HG02870 (cell line): ENCODE measurements at regions not wholly inside any gene's neighbourhood (a gene's known extent, or its start where the extent isn't known, plus 50 kb on each side); places are given as distances from the start of the nearest gene placed in this dataset.
"Not testable (repeated sequence)": the region's sequence is repeated elsewhere in the genome, so short reads cannot be mapped to it uniquely, and the experiment has no call there.

Source experiments
- ATAC-seq: cut with Tn5 transposase; IDR thresholded peaks from one replicate; pipeline ENCODE4 v1.9.1; 2021; ENCODE audit warnings: mild to moderate bottlenecking, moderate library complexity; ENCODE audit not compliant: unreplicated experiment

GRCh38 chr4:115956054-115956796 lies 842.8 kb upstream of the NDST4 start:
- not testable (repeated sequence) for ATAC-seq

DNA sequence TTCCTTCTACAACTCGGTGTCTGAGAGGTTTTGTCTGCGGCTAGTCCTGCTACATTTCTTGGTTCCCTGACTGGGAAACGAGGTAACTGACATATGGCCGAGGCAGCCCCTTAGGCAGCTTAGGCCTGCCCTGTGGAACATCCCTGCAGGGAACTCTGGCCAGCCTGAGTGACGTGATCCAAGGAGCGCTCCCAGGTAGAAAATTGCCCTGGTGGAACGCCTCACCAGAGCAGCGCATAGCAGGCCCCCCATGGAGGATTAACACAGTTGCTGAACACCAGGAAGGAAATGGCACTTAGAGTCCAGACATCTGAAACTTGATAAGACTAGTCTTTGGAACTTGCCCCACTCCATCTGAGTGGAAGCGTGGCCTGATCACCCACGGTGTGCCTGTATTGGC lies 837.4 kb upstream of the NDST4 start:
- ATAC-seq = no peak

DNA sequence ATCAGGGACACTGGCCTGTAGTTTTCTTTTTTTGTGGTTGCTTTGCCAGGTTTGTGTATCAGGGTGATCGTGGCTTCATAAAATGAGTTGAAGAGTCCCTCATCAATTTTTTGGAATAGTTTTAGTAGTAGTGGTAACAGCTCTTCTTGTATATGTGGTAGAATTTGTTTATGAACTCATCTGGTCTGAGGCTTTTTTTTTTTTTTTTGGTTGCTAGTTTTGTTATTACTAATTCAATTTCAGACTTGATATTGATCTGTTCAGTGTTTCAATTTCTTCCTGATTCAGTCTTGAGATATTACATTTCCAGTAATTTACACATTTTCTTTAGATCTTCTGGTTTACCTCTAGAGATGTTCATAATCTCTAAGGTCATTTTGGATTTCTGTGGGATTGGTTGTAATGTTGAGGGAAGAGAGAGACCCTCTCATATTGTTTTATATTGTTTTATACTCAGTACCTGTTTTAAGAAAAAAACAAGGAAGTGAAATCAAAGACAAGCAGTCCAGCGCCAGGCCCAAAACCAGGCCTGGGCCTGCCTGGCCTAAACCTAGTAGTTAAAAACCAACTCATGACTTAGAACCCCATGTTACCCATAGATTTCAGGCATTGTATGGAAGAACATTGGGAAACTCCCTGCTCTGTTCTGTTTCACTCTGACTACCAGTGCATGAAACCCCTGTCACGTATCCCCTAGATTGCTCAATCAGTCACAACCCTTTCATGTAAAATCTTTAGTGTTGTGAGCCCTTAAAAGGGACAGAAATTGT lies 836.7 kb upstream of the NDST4 start:
- peak; percentile 87 for ATAC-seq

DNA sequence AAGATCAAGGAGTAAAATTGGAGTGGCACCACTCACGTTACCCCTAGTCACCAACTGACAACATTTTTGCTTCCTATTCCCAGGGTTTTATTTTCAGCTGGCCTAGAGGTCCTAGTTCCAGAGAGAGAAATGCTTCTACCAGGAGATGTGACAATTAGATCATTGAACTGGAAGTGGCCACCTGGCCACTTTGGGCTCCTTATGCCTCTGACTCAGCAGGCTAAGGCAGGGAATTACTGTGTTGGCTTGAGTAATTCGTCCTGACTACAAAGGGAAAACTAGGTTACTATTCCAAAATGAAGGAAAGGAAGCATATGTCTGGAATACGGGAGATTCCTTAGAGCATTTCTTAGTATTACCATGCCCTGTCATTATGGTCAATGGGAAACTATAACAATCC lies 831.6 kb upstream of the NDST4 start:
- no peak for ATAC-seq

GRCh38 chr4:115944146-115944905 lies 830.9 kb upstream of the NDST4 start:
- no peak for ATAC-seq

DNA sequence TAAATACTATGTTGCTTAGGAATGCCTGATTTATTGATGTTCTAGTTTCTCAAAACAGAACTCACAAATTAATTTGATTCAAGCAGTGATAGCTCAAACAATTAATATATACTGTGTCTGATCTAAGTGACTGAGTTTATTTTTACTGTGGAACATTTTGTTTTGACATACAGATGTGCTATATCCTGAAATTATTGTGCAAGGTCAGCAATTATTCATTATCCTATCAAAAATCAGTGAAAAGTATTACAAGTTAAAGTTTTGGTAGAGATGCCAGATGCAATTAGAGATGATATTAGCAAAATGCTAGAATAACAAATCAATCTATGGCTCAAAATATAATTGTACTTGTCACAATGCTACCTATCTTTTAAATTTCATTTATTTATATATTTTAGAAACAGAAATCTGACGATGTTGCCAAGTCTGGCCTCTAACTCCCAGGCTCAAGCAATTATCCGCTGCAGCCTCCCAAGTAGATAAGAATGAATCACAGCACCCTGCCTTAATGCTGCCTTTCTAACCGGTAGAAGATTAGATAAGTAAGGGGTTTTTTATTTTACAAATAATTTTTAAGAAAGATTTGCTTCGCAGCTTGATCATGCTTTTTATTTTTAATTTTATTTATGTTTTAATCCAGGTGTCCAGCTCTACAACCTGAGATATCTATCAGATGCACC lies 825.5 kb upstream of the NDST4 start:
- ATAC-seq = no peak

DNA sequence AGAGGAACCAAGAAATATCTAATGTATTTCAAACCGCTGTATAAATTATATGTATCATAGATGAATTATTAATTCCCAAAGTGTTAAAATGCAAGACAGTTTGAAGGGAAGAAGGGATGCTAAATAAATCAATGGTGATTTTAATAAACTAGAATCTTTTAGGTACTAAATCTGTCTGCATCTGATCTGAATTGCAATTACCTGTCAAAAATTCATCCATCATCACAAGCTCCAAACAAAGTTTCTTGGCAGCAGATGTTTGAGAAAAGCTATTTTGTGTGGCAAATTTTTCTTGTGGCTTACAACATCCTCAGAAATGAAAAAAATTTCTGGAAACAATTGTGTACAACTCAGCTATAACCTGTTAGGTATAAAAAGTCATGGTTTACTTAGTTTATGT lies 816.0 kb upstream of the NDST4 start:
- no peak for ATAC-seq

DNA sequence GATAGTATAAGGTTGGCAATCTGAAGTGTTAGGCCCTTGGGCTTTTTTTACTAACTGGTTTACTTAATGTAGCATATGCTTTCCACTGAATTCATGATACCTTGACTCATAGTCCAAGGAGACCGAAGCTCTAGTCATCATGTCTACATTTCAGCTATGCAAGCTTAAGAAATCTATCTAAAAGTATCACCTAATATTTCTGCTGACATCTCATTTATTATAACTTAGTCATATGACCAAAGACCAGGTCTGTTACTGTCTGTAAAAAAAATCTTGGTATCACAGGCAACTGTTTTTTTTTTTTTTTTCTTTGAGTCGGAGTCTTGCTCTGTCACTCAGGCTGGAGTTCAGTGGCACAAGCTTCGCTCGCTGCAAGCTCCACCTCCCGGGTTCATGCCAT lies 814.0 kb upstream of the NDST4 start:
- ATAC-seq = no peak

DNA sequence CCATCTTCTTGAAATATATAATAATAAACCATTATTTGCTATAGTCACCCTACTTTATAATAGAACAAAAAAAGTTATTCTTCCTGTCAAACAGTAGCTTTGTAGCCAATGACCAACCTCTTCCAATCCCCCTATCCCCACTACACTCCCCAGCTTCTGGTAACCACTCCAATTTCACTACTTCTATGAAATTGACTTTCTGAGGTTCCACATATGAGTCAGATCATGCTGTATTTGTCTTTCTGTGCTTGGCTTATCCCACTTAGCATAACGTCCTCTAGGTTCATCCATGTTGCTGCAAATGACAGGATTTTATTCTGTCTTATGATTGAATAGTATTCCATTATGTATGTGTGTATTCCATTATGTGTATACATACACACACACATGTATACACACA lies 809.7 kb upstream of the NDST4 start:
- no peak for ATAC-seq

- ATAC-seq = no peak
Measured at GRCh38 chr4:115920637-115921036, 807.2 kb upstream of the NDST4 start.

DNA sequence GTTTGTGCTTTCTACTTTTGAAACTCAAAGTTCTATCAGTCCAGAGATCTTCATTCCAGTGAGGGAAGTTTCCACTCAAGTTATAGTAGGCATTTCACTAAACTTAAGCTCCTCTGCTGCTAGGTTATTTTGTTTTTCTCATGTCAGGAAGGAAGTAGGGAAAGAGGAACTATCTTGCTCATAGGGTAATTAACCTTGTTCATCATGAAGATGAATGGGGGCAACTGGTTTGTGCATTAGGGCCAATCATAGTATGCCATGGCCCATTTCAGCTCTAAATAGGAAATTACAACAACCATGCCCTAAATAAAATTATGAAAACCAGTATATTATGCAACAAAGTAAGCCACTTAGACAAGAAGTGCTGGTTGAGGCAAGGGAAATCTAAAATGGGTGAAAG lies 804.7 kb upstream of the NDST4 start:
- ATAC-seq = no peak

DNA sequence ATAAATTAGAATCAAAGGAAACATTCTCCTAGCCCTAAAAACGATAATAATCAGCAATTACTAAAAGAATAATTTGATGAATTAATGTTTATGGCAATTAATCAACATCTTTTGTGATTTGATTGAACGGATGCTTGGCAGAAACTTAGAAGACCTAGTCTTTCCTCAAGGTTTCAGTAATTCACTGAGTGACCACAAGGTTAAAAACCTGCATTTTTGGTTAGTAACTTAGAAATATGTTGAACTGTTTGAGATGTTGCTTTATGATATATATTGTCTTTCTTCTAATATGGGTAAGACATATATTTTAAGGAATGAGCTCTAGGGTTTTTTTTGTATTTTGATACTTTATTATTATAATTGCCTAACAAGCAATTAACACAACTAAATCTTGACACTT lies 793.0 kb upstream of the NDST4 start:
- no peak for ATAC-seq

- no peak for ATAC-seq
Measured at GRCh38 chr4:115883847-115884246, 770.4 kb upstream of the NDST4 start.

GRCh38 chr4:115883231-115883630 lies 769.8 kb upstream of the NDST4 start:
- no peak for ATAC-seq

GRCh38 chr4:115873048-115873447 lies 759.6 kb upstream of the NDST4 start:
- ATAC-seq = no peak

DNA sequence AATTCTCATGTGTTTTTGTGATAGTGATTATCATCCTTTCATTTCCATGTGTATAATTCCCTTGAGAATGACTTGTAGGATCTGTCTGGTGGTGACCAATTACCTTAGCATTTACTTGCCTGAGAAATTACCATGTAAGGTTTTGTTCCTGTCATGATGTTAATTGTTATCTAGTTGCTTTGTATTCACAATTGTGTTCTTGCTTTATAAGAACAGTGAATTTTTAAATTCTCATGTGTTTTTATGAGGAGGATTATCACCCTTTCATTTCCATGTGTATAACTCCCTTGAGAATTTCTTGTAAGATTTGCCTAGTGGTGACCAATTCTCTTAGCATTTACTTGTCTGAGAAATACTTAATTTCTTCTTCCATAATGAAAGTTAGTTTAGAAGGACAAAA lies 758.2 kb upstream of the NDST4 start:
- ATAC-seq = no peak

DNA sequence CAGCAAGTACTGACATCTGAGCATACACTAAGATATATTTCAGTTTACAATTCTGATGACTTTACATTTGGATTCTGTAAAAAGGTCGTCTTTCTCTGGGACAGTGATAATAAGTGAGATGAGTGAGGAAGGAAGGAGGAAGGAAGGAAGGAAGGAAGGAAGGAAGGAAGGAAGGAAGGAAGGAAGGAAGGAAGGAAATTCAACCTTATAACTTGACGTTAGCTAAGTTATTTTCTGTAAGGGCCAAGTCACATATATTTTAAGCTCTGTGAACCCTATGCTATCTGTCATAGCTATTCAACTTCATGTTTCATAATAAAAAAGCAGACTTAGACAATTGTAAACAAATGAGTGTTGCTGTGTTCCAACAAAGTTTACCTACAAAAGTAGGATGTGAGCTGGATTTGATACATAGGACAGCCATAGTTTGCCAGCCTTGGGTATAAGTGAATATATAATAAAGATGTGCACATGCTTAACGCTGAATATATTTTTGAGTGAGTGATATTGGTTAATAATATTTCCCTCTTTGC lies 753.0 kb upstream of the NDST4 start:
- no peak for ATAC-seq

DNA sequence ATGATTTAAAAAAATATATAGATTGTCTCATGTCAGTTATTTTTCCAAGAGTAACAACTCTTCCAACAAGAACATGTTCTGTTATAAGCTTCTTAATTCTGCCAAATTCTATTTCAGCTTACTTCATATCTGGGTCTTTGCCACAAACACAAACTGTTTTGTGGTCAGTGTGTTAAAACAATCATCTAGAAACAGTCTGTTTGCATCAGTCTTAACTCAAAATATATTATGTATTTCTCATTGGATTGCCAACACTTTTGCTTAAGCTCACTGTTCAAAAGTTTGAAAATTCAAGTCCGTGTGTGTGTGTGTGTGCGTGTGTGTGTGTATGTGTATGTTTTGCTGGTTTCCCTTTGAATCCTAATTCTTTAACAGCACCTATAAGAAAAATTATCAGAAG lies 752.3 kb upstream of the NDST4 start:
- ATAC-seq = no peak

- ATAC-seq = no peak
Measured at GRCh38 chr4:115852767-115853091, 739.3 kb upstream of the NDST4 start.

- peak; percentile 68 for ATAC-seq
Measured at GRCh38 chr4:115851918-115852766, 738.7 kb upstream of the NDST4 start.
